ENCODE measurements at regions not wholly inside any gene's neighbourhood (a gene's known extent, or its start where the extent isn't known, plus 50 kb on each side); places are given as distances from the start of the nearest gene placed in this dataset.

DNA sequence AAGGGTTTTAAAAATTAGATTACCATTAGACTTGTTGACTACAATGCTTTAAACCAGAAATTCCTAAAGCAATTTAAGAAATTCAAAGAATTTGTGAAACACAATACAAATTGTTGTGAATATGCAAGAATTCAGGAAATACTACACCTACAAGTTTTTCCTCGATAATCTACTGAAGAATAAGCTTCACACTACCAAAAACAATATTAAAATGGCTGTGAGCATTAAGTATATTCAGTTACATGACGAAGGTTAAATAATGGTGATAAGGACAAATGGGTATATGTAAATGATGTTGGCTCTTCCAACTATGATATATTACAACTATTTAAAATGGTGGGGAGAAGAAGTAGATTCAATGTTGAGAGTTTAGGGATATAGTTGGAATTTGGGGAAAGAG is 111.1 kb upstream of the HTR2C start:
- TF ChIP-seq TP53 (CRISPR knock-in tag; IDR thresholded peaks at IDR 0.05) (no peak), POLR2A (IDR thresholded peaks at IDR 0.05; ENCODE audit: low read length) (no peak), JUN (IDR thresholded peaks at IDR 0.05) (no peak), BHLHE40 (IDR thresholded peaks at IDR 0.05; ENCODE audit: low read depth, low read length) (no peak), CEBPB (IDR thresholded peaks at IDR 0.05) (no peak)

Measured in A549 (cell line).